Keratinocyte (primary cell): ENCODE measurements at regions not wholly inside any gene's neighbourhood (a gene's known extent, or its start where the extent isn't known, plus 50 kb on each side); places are given as distances from the start of the nearest gene placed in this dataset.
"Not testable (repeated sequence)": the region's sequence is repeated elsewhere in the genome, so short reads cannot be mapped to it uniquely, and the experiment has no call there.

Source experiments
- DNase-seq: peaks from one replicate; pipeline ENCODE4 v3.0.0-alpha.2; 2011; ENCODE audit warnings: low read depth, missing footprints, low spot score
- FAIRE-seq: peaks from 2 replicates; lab custom pipeline; 2011; peaks lifted over from hg19 to GRCh38; lab: Jason Lieb, UNC
- H2AFZ ChIP-seq: 2 replicates; pipeline ENCODE4 v1.6.0; 2012; ENCODE audit warnings: low read length, control low read depth, inconsistent platforms; ENCODE audit not compliant: control insufficient read depth
- H3K27ac ChIP-seq: 2 replicates; pipeline ENCODE4 v1.5.1; 2011; ENCODE audit warnings: low read length; ENCODE audit not compliant: control insufficient read depth, insufficient read depth
- H3K27me3 ChIP-seq: 3 replicates; pipeline ENCODE4 v1.6.0; 2011; ENCODE audit warnings: low read length; ENCODE audit not compliant: control insufficient read depth, insufficient read depth; ENCODE audit errors: extremely low read depth
- H3K36me3 ChIP-seq, 2 experiments: 2 replicates in 1 of 2; 3 replicates in 1 of 2; pipeline ENCODE4 v1.5.1; 2011; ENCODE audit warnings: low read length in 2 of 2, mild to moderate bottlenecking in 1 of 2; ENCODE audit not compliant: control insufficient read depth in 2 of 2, insufficient read depth in 2 of 2; ENCODE audit errors: extremely low read depth in 1 of 2
- H3K4me1 ChIP-seq: 3 replicates; pipeline ENCODE4 v1.5.1; 2011; ENCODE audit warnings: low read length; ENCODE audit not compliant: control insufficient read depth, insufficient read depth; ENCODE audit errors: extremely low read depth
- H3K4me2 ChIP-seq: 3 replicates; pipeline ENCODE4 v1.6.0; 2011; ENCODE audit warnings: low read depth, low read length; ENCODE audit not compliant: control insufficient read depth, insufficient read depth; ENCODE audit errors: extremely low read depth
- H3K4me3 ChIP-seq, 3 experiments: fragments of 200-600 bp in 1 of 3; sonication (generic) in 1 of 3; 2 replicates in 2 of 3; 3 replicates in 1 of 3; pipeline ENCODE4 v1.5.1; 2011 to 2016; ENCODE audit warnings: low read length in 3 of 3, mild to moderate bottlenecking in 3 of 3, control low read depth in 2 of 3, inconsistent platforms in 1 of 3, low read depth in 1 of 3, mixed read lengths in 1 of 3, mixed run types in 1 of 3, moderate library complexity in 1 of 3; ENCODE audit not compliant: control insufficient read depth in 2 of 3, insufficient read depth in 2 of 3; ENCODE audit errors: extremely low read depth in 1 of 3
- H3K79me2 ChIP-seq: 2 replicates; pipeline ENCODE4 v1.6.0; 2012; ENCODE audit warnings: low read length; ENCODE audit not compliant: control insufficient read depth, insufficient read depth
- H3K9ac ChIP-seq: 3 replicates; pipeline ENCODE4 v1.6.0; 2011; ENCODE audit warnings: low read length; ENCODE audit not compliant: control insufficient read depth, insufficient read depth; ENCODE audit errors: extremely low read depth
- H3K9me1 ChIP-seq: 3 replicates; pipeline ENCODE4 v1.6.0; 2011; ENCODE audit warnings: low read length; ENCODE audit not compliant: control insufficient read depth, insufficient read depth; ENCODE audit errors: extremely low read depth
- H3K9me3 ChIP-seq: 2 replicates; pipeline ENCODE4 v1.5.1; 2012; ENCODE audit warnings: low read depth, low read length; ENCODE audit not compliant: control insufficient read depth
- H4K20me1 ChIP-seq: 3 replicates; pipeline ENCODE4 v1.6.0; 2011; ENCODE audit warnings: low read length; ENCODE audit not compliant: control insufficient read depth, insufficient read depth; ENCODE audit errors: extremely low read depth
- EZH2 ChIP-seq: IDR thresholded peaks from one replicate; pipeline ENCODE4 v1.6.1; 2012; ENCODE audit warnings: inconsistent platforms, mild to moderate bottlenecking, low read length, moderate library complexity
- dilution Hi-C: fragments of 300-500 bp; cut with MboI; formaldehyde crosslinking; loops from one replicate; pipeline ENCODE4 v1.7.0; 2020; ENCODE audit warnings: low sequenced_read_pairs; ENCODE audit not compliant: extremely low pct_ligation_motif_present
- TF ChIP-seq, protein P1 (sequence below), 3 experiments: IDR thresholded peaks in 1 of 3; conservative IDR thresholded peaks in 1 of 3; optimal IDR thresholded peaks in 1 of 3; 2 replicates in 2 of 3; 3 replicates in 1 of 3; pipeline versions ENCODE3 to v1.5.1; 2011; ENCODE audit warnings: low read length in 3 of 3, mild to moderate bottlenecking in 3 of 3, moderate library complexity in 2 of 3, control low read depth in 1 of 3, inconsistent platforms in 1 of 3; ENCODE audit not compliant: insufficient read depth in 2 of 3; ENCODE audit errors: extremely low read depth in 1 of 3

DNA sequence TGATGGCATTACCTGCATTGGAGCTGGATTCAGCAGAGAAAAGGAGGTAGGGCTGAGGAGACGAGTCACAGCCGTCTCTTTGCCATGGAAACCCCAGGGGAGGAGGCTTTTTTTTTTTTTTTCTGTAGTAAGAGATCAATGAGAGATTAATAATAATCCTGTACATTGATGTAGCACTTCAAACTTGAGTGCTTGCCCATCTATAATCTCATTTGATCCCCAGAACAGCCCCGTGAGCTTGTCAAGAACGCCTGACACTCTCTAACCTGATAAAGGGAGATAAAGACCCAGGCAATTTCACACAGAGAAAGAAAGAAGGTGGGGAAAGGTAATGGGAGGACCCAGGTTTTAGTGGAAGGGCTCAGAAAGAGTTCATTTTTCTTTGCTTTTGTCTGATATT lies 195.2 kb upstream of the FOXK1 start:
- TF ChIP-seq, protein P1, sequence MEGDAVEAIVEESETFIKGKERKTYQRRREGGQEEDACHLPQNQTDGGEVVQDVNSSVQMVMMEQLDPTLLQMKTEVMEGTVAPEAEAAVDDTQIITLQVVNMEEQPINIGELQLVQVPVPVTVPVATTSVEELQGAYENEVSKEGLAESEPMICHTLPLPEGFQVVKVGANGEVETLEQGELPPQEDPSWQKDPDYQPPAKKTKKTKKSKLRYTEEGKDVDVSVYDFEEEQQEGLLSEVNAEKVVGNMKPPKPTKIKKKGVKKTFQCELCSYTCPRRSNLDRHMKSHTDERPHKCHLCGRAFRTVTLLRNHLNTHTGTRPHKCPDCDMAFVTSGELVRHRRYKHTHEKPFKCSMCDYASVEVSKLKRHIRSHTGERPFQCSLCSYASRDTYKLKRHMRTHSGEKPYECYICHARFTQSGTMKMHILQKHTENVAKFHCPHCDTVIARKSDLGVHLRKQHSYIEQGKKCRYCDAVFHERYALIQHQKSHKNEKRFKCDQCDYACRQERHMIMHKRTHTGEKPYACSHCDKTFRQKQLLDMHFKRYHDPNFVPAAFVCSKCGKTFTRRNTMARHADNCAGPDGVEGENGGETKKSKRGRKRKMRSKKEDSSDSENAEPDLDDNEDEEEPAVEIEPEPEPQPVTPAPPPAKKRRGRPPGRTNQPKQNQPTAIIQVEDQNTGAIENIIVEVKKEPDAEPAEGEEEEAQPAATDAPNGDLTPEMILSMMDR (optimal IDR thresholded peaks at IDR 0.05 in 1 of 3, IDR thresholded peaks at IDR 0.05 in 1 of 3, conservative IDR thresholded peaks at IDR 0.05 in 1 of 3; ENCODE audit: extremely low read depth in 1 of 3, insufficient read depth in 2 of 3, low read length in 3 of 3) = no peak
- TF ChIP-seq EZH2 = no peak
- Histone ChIP-seq H3K4me3 (no peak overlapping the region), H3K4me2 (no peak overlapping the region), H3K4me1 (no peaks in the 10 kb centered on the region), H3K9me3 (no peaks in the 10 kb centered on the region), H3K27ac (no peak overlapping the region), H3K9ac (no peak overlapping the region), H4K20me1 (no peaks in the 10 kb centered on the region), H3K79me2 (no peaks in the 10 kb centered on the region), H3K36me3 (no peaks in the 10 kb centered on the region), H3K27me3 (no peaks in the 10 kb centered on the region), H3K9me1 (no peaks in the 10 kb centered on the region), H2AFZ (no peak overlapping the region)
- DNase-seq (no peak), FAIRE-seq (no peak)
- dilution Hi-C loops = no loop called here

DNA sequence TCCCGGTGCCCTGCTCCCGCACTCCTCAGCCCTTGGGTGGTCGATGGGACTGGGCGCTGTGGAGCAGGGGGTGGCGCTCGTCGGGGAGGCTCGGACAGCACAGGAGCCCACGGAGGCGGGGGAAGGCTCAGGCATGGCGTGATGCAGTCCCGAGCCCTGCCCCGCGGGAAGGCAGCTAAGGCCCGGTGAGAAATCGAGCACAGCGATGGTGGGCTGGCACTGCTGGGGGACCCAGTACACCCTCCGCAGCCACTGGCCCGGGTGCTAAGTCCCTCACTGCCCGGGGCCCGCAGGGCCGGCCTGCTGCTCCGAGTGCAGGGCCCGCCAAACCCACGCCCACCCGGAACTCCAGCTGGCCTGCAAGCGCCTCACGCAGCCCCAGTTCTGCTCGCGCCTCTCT lies 185.2 kb upstream of the FOXK1 start:
- H3K9ac ChIP-seq, H4K20me1 ChIP-seq, H3K27ac ChIP-seq, H3K9me1 ChIP-seq, H3K79me2 ChIP-seq, H3K4me3 ChIP-seq, H3K36me3 ChIP-seq, dilution Hi-C loops, FAIRE-seq, H3K27me3 ChIP-seq, H3K4me1 ChIP-seq, H2AFZ ChIP-seq, H3K4me2 ChIP-seq, H3K9me3 ChIP-seq, DNase-seq: not testable (repeated sequence)

DNA sequence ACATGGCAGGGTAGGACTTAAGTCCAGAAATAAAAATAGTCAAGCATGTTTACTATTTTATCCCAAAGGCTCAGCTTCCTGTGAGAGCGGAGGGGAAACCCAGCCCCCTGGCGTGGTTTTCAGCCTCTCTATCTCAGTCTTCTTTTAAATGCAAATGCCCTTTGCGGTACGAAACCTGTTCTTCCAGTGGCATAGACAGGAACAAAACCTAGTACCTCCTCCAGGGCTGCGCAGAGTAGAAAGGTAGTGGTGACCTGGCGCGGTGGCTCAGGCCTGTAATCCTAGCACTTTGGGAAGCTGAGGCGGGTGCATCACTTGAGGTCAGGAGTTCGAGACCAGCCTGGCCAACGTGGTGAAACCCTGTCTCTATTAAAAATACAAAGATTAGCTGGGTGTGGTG lies 181.3 kb upstream of the FOXK1 start:
- Histone ChIP-seq H3K9me1 (no peaks in the 10 kb centered on the region), H3K27ac (no peak overlapping the region), H4K20me1 (no peaks in the 10 kb centered on the region), H3K4me2 (no peak overlapping the region), H3K9ac (no peak overlapping the region), H3K9me3 (peaks cover 4% of the 10 kb centered on the region), H3K79me2 (no peaks in the 10 kb centered on the region), H3K36me3 (no peaks in the 10 kb centered on the region), H3K4me3 (no peak overlapping the region), H3K4me1 (no peaks in the 10 kb centered on the region), H3K27me3 (no peaks in the 10 kb centered on the region), H2AFZ (no peak overlapping the region)
- DNase-seq (no peak), FAIRE-seq (no peak)
- dilution Hi-C loops = no loop called here
- no peak for TF ChIP-seq EZH2
- TF ChIP-seq, protein P1 (optimal IDR thresholded peaks at IDR 0.05 in 1 of 3, IDR thresholded peaks at IDR 0.05 in 1 of 3, conservative IDR thresholded peaks at IDR 0.05 in 1 of 3; ENCODE audit: extremely low read depth in 1 of 3, insufficient read depth in 2 of 3, low read length in 3 of 3) = no peak

DNA sequence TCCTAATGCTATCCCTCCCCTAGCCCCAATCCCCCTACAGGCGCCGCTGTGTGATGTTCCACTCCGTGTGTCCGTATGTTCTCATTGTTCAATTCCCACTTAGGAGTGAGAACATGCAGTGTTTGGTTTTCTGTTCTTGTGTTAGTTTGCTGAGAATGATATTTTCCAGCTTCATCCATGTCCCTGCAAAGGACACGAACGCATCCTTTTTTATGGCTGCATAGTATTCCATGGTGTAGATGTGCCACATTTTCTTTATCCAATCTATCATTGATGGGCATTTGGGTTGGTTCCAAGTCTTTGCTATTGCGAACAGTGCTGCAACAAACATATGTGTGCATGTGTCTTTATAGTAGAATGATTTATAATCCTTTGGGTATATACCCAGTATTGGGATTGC lies 174.2 kb upstream of the FOXK1 start:
- H3K4me3 ChIP-seq, H3K36me3 ChIP-seq, DNase-seq, H4K20me1 ChIP-seq, H3K9ac ChIP-seq, H3K9me3 ChIP-seq, H2AFZ ChIP-seq, H3K4me1 ChIP-seq, FAIRE-seq, H3K27ac ChIP-seq, H3K9me1 ChIP-seq, H3K27me3 ChIP-seq, dilution Hi-C loops, H3K4me2 ChIP-seq, H3K79me2 ChIP-seq: not testable (repeated sequence)
